Fibroblast of pulmonary artery (primary cell): ENCODE measurements at regions not wholly inside any gene's neighbourhood (a gene's known extent, or its start where the extent isn't known, plus 50 kb on each side); places are given as distances from the start of the nearest gene placed in this dataset.
A peak's percentile ranks its signal among the peaks of the same experiment; 100 is the strongest.
"Not testable (repeated sequence)": the region's sequence is repeated elsewhere in the genome, so short reads cannot be mapped to it uniquely, and the experiment has no call there.

Experiments
- DNase-seq: peaks from one replicate; pipeline ENCODE4 v3.0.0-alpha.2; 2010; ENCODE audit warnings: low read depth
- H3K4me3 ChIP-seq: replicated peaks from 2 replicates; pipeline ENCODE4 v1.5.1; 2011; ENCODE audit warnings: low read depth, mild to moderate bottlenecking, control low read depth, low read length, moderate library complexity
- CTCF ChIP-seq: IDR thresholded peaks from 2 replicates; pipeline ENCODE4 v1.5.1; 2011; ENCODE audit warnings: mild to moderate bottlenecking, control low read depth, low read length, inconsistent platforms; ENCODE audit errors: missing control alignments

GRCh38 chrY:7289889-7290833, 378.6 kb upstream of the AMELY start:
- DNase-seq = no peak
- no peak for TF ChIP-seq CTCF
- no peak overlapping the region for H3K4me3 ChIP-seq

GRCh38 chrY:7288611-7289010, 377.1 kb upstream of the AMELY start:
- TF ChIP-seq CTCF = no peak
- H3K4me3 ChIP-seq = no peak overlapping the region
- DNase-seq = peak; percentile 53

GRCh38 chrY:7287963-7288362, 376.4 kb upstream of the AMELY start:
- H3K4me3 ChIP-seq, DNase-seq: not testable (repeated sequence)

- no peak overlapping the region for H3K4me3 ChIP-seq
- no peak for TF ChIP-seq CTCF
- DNase-seq = no peak
These were observed 373.8 kb upstream of the AMELY start for GRCh38 chrY:7285388-7285787.

- no peak for TF ChIP-seq CTCF
These were observed 371.4 kb upstream of the AMELY start for GRCh38 chrY:7283001-7283400.

GRCh38 chrY:7280151-7280740, 368.7 kb upstream of the AMELY start:
- H3K4me3 ChIP-seq, DNase-seq: not testable (repeated sequence)

More at GRCh38 chrY:7283001-7283400, 371.4 kb upstream of the AMELY start:
- H3K4me3 ChIP-seq = no peak overlapping the region
- no peak for DNase-seq

- H3K4me3 ChIP-seq = peak overlapping the region; percentile 71
- TF ChIP-seq CTCF = no peak
- DNase-seq = peak; percentile 28
These were observed 364.2 kb upstream of the AMELY start for GRCh38 chrY:7275751-7276150.

GRCh38 chrY:7275014-7275413, 363.5 kb upstream of the AMELY start:
- no peak for DNase-seq
- no peak for TF ChIP-seq CTCF
- peak overlapping the region; percentile 71 for H3K4me3 ChIP-seq
